GM18868 (cell line): ENCODE measurements at regions not wholly inside any gene's neighbourhood (a gene's known extent, or its start where the extent isn't known, plus 50 kb on each side); places are given as distances from the start of the nearest gene placed in this dataset.
"Not testable (repeated sequence)": the region's sequence is repeated elsewhere in the genome, so short reads cannot be mapped to it uniquely, and the experiment has no call there.

ENCODE experiments used
- ATAC-seq: cut with Tn5 transposase; IDR thresholded peaks from one replicate; pipeline ENCODE4 v1.9.1; 2021; ENCODE audit warnings: mild to moderate bottlenecking, moderate library complexity; ENCODE audit not compliant: unreplicated experiment

GRCh38 chr11:106480581-106481190, 403.2 kb downstream of the AASDHPPT start:
- ATAC-seq, result no peak

DNA sequence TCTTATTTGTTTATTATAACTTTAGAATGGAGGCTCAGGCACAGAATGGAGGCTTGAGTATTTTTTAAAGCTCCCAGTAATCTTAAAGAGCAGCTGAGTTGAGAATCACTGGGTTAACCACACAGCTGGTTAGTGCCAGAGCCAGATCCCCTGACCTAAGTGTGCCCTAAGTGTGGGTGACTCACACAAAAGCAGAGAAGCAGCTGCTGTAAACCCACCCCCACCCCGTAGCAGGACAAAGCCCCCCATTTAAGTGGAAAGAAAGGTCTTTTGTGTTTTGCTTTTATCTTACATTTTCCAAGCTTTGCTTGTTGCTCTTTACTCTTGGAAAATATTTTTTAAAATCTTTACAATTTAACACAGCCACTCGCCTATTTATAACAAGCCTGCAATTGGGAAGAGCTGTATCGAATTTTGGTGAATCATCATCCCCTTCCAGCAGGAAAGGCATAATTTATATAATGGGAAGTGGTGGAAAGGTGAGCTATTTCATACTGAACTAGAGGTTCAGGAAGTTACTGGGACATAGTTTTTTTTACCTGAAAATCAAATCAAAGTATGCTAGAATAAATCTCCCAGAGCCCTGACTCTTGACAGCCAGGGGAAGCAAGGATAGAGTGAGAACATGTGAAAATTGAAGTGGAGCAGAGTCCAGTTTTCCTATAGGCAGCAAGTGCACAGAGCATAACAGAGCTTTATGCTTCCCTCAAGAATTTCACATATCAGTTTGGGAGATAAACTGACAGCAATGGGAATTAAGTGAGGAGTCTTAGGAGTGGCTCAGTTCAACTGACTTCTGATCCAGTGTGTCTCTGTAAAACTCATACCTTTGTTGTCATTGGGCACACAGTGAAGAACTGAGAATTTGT, 405.7 kb downstream of the AASDHPPT start:
- ATAC-seq, result no peak

DNA sequence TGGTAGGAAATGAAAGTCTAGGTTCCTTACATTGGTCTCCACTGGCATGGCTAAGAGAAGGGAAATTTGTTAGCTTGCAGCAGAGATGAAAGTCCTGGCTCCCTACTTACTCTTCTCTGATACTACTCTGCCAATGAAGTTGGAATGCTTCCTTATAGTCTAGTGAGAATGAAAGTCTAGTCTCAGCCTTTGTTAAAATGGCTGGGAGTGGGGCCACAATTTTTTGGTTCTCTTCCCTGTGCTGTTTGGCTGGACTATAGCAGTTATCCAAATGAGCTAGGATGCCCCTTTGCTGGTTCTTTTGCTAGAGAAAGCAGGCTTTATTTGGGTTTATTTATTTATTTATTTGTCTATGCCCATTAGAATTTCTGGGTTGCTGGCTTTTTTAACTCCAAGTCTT, 414.3 kb downstream of the AASDHPPT start:
- no peak for ATAC-seq

DNA sequence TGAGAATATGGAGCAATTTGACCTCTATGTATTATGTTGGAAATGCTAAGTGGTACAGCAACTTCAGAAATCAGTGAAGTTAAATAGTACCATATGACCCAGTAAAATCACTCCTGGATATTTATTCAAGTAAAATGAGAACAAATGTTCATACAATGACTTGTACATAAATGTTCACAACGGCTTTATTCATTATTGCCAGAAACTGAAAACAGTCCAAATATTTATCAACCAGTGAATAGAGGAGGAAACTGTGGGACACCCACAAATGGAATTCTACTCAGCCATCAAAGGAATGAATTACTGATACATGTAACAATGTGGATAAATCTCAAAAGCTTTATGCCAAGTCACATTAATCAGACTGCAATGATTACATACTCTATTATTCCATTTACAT, 416.3 kb downstream of the AASDHPPT start:
- no peak for ATAC-seq

DNA sequence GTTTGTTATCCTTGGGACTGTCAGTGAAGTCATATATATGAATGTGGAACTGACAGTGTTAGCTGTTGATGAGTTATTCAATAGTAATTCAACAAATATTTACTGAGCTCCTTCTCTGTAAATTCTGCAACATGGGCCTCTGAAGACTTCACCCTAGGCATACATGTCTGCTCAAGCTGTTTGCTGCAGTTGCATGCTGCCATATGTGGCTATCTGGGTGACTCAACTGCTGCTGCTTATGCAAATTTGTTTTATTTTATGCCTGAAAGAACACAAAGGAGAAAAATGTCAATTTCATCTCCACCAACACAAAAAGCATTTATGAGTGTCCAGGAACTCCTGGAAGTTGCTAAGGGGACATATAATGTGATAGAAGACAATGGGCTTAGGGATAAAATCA, 417.6 kb downstream of the AASDHPPT start:
- no peak for ATAC-seq

- ATAC-seq, result no peak
Observed at GRCh38 chr11:106496677-106497076, 419.2 kb downstream of the AASDHPPT start.

DNA sequence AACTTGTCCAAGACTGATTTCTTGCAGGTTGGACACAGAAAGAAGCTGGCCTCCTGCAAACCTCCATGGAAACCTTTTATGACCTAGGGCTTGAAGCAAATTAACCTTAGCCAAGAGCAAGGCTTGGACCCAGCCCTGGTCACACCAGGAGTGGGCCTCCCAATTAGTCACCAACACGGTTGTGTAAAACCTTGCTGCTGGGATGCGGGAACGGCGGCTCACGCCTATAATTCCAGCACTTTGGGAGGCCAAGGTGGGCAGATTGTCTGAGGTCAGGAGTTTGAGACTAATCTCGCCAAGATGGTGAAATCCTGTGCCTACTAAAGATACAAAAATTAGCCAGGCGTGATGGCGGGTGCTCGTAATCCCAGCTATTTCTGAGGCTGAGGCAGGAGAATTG, 419.9 kb downstream of the AASDHPPT start:
- no peak for ATAC-seq

DNA sequence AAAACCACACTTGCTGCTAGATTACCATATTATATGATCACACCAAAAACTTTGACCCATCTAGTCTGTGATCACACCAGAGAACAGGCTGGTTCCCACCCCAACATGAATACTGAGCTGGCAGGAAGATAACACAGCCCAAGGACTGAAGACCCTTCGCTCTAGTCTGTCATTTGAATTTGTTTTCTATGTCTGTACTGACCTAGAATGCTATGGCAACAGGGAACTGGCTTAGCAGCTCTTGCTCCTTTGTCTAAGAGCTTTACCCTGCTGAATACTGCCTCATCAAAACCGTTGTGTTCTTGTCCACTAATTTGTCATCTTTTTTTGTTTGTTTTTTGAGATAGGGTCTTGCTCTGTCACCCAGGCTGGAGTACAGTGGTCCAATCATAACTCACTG, 420.4 kb downstream of the AASDHPPT start:
- no peak for ATAC-seq

- ATAC-seq, result no peak
Observed at GRCh38 chr11:106503901-106504300, 426.4 kb downstream of the AASDHPPT start.

- no peak for ATAC-seq
Observed at GRCh38 chr11:106507645-106508306, 430.3 kb downstream of the AASDHPPT start.

- ATAC-seq, result no peak
Observed at GRCh38 chr11:106514706-106515105, 437.2 kb downstream of the AASDHPPT start.

DNA sequence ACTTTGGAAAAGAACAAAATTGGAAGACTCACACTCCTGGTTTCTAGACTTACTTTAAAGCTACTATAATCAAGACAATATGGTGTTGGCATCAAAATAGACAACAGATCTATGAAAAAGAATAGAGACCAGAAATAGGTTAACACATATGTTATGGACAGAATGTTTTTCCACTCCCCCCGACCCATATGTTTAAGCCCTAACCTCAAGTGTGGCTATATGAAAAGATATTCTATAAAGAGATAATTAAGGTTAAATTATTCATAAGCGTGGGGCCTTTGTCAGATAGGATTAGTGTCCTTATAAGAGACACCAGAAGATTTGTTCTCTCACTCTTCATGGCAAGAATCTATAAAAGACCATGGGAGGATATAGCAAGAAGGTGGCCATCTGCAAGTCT, 440.0 kb downstream of the AASDHPPT start:
- no peak for ATAC-seq

GRCh38 chr11:106520146-106520912, 442.9 kb downstream of the AASDHPPT start:
- ATAC-seq, result no peak

- no peak for ATAC-seq
Observed at GRCh38 chr11:106520920-106521319, 443.5 kb downstream of the AASDHPPT start.

GRCh38 chr11:106523171-106523570, 445.7 kb downstream of the AASDHPPT start:
- no peak for ATAC-seq

DNA sequence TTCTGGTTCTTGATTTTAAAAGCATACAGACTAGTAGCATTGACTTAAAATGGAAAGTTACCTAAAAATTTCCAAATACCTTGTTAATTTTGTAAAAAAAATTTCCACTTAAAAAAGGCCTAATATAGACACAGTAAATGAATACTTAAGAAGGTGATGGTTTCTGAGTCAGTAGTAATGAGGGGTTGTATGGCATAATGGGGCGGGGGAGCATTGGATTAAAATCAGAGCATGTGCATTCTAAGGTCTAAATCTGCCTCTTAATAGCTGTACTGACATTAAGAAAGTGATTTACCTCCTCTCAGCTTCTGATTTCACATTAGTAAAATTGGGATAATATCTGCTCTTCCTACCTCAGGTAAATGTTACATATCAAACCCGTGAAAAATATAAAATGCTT, 446.5 kb downstream of the AASDHPPT start:
- ATAC-seq, result no peak

GRCh38 chr11:106524436-106524835, 447.0 kb downstream of the AASDHPPT start:
- no peak for ATAC-seq

- ATAC-seq, result not testable (repeated sequence)
Observed at GRCh38 chr11:106531648-106532047, 454.2 kb downstream of the AASDHPPT start.

GRCh38 chr11:106533046-106533445, 455.6 kb downstream of the AASDHPPT start:
- ATAC-seq, result no peak

DNA sequence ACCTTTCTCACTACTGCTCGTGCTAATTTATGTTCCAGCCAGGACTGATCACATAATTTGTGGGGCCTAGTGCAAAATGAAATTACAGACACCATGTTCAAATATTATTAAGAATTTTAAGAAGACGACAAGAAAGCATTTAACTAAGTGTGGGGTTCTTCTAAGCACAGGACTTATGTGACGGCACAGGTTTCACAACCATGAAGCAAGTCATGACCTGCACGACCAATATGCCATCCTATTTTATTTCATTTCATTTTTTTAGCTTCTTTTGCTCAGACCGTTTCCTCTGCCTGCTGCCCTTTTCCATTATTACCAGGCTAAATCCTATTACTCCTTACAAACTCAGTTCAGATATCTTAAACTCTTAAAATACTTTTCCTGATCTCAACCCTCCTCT, 462.5 kb downstream of the AASDHPPT start:
- ATAC-seq, result no peak

DNA sequence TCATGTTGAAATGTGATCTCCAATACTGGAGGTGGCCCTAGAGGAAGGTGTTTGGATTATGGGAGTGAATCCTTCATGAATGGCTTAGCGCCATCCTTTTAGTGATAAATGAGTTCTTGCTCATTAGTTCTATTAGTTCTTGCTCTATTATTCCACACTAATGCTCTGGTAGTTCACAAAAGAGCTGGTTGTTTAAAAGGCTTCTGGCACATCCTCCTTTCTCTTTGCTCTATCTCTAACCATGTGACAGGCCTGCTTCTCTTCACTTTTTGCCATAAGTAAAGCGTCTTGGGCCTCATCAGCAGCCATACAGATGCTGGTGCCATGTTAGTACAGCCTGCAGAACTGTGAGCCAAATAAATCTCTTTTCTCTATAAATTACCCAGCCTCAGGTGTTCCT, 469.9 kb downstream of the GUCY1A2 start:
- ATAC-seq, result no peak
